ENCODE measurements at regions not wholly inside any gene's neighbourhood (a gene's known extent, or its start where the extent isn't known, plus 50 kb on each side); places are given as distances from the start of the nearest gene placed in this dataset.

- H3K9me3 Mint-ChIP-seq (ENCODE audit: unreplicated experiment): peaks cover 4% of the 10 kb centered on the region
- no peaks in the 10 kb centered on the region for H3K27me3 Mint-ChIP-seq (ENCODE audit: unreplicated experiment)
- no peak for DNase-seq (ENCODE audit: extremely low spot score, unreplicated experiment)
- no peak overlapping the region for H3K4me3 Mint-ChIP-seq (ENCODE audit: unreplicated experiment)
- no peaks in the 10 kb centered on the region for H3K36me3 Mint-ChIP-seq (ENCODE audit: unreplicated experiment)
- H3K27ac Mint-ChIP-seq (ENCODE audit: unreplicated experiment): peak overlapping the region; percentile 69
- no peak for TF ChIP-seq CTCF (IDR thresholded peaks at IDR 0.05)
- H3K4me1 Mint-ChIP-seq (ENCODE audit: unreplicated experiment): peaks cover 45% of the 10 kb centered on the region
These were observed 437.1 kb downstream of the COL12A1 start for GRCh38 chr6:74768738-74769137.

- no peaks in the 10 kb centered on the region for H3K36me3 Mint-ChIP-seq (ENCODE audit: unreplicated experiment)
- H3K27ac Mint-ChIP-seq (ENCODE audit: unreplicated experiment): peak overlapping the region; percentile 69
- no peak for TF ChIP-seq CTCF (IDR thresholded peaks at IDR 0.05)
- H3K4me3 Mint-ChIP-seq (ENCODE audit: unreplicated experiment): no peak overlapping the region
- H3K9me3 Mint-ChIP-seq (ENCODE audit: unreplicated experiment): peaks cover 4% of the 10 kb centered on the region
- no peaks in the 10 kb centered on the region for H3K27me3 Mint-ChIP-seq (ENCODE audit: unreplicated experiment)
- peaks cover 50% of the 10 kb centered on the region for H3K4me1 Mint-ChIP-seq (ENCODE audit: unreplicated experiment)
- DNase-seq (ENCODE audit: extremely low spot score, unreplicated experiment): no peak
These were observed 437.7 kb downstream of the COL12A1 start for GRCh38 chr6:74768120-74768519.

- Mint-ChIP-seq H3K9me3 (ENCODE audit: unreplicated experiment) (peaks cover 4% of the 10 kb centered on the region), H3K4me3 (ENCODE audit: unreplicated experiment) (no peak overlapping the region), H3K27ac (ENCODE audit: unreplicated experiment) (no peak overlapping the region), H3K4me1 (ENCODE audit: unreplicated experiment) (peaks cover 51% of the 10 kb centered on the region), H3K36me3 (ENCODE audit: unreplicated experiment) (no peaks in the 10 kb centered on the region), H3K27me3 (ENCODE audit: unreplicated experiment) (no peaks in the 10 kb centered on the region)
- DNase-seq (ENCODE audit: extremely low spot score, unreplicated experiment): no peak
- TF ChIP-seq CTCF (IDR thresholded peaks at IDR 0.05): no peak
These were observed 440.4 kb downstream of the COL12A1 start for GRCh38 chr6:74765486-74765885.

GRCh38 chr6:74764486-74764885 lies 441.4 kb downstream of the COL12A1 start:
- peaks cover 41% of the 10 kb centered on the region for H3K4me1 Mint-ChIP-seq (ENCODE audit: unreplicated experiment)
- H3K27ac Mint-ChIP-seq (ENCODE audit: unreplicated experiment): peak overlapping the region; percentile 35
- H3K36me3 Mint-ChIP-seq (ENCODE audit: unreplicated experiment): no peaks in the 10 kb centered on the region
- DNase-seq (ENCODE audit: extremely low spot score, unreplicated experiment): no peak
- no peaks in the 10 kb centered on the region for H3K27me3 Mint-ChIP-seq (ENCODE audit: unreplicated experiment)
- no peak for TF ChIP-seq CTCF (IDR thresholded peaks at IDR 0.05)
- H3K9me3 Mint-ChIP-seq (ENCODE audit: unreplicated experiment): peaks cover 4% of the 10 kb centered on the region
- H3K4me3 Mint-ChIP-seq (ENCODE audit: unreplicated experiment): no peak overlapping the region

- Mint-ChIP-seq H3K4me3 (ENCODE audit: unreplicated experiment) (no peak overlapping the region), H3K9me3 (ENCODE audit: unreplicated experiment) (peaks cover 10% of the 10 kb centered on the region), H3K4me1 (ENCODE audit: unreplicated experiment) (peaks cover 34% of the 10 kb centered on the region), H3K27me3 (ENCODE audit: unreplicated experiment) (no peaks in the 10 kb centered on the region), H3K36me3 (ENCODE audit: unreplicated experiment) (no peaks in the 10 kb centered on the region), H3K27ac (ENCODE audit: unreplicated experiment) (no peak overlapping the region)
- no peak for DNase-seq (ENCODE audit: extremely low spot score, unreplicated experiment)
- TF ChIP-seq CTCF (IDR thresholded peaks at IDR 0.05): no peak
These were observed 443.0 kb downstream of the COL12A1 start for GRCh38 chr6:74762841-74763240.
